Mammary epithelial cell (primary cell): ENCODE measurements at regions not wholly inside any gene's neighbourhood (a gene's known extent, or its start where the extent isn't known, plus 50 kb on each side); places are given as distances from the start of the nearest gene placed in this dataset.

Experiments
- EZH2 ChIP-seq: IDR thresholded peaks from 2 replicates; pipeline ENCODE4 v1.6.1; 2012; ENCODE audit warnings: low read length, inconsistent platforms, borderline replicate concordance
- TF ChIP-seq, protein P1 (sequence below), 2 donors: IDR thresholded peaks in 1 of 2; conservative IDR thresholded peaks in 1 of 2; 2 replicates each; pipeline ENCODE4 v1.5.1; 2011 to 2012; ENCODE audit warnings: inconsistent platforms in 2 of 2, low read length in 2 of 2, mild to moderate bottlenecking in 2 of 2, control low read depth in 1 of 2, low read depth in 1 of 2; ENCODE audit not compliant: insufficient read depth in 1 of 2; ENCODE audit errors: extremely low read depth in 1 of 2

DNA sequence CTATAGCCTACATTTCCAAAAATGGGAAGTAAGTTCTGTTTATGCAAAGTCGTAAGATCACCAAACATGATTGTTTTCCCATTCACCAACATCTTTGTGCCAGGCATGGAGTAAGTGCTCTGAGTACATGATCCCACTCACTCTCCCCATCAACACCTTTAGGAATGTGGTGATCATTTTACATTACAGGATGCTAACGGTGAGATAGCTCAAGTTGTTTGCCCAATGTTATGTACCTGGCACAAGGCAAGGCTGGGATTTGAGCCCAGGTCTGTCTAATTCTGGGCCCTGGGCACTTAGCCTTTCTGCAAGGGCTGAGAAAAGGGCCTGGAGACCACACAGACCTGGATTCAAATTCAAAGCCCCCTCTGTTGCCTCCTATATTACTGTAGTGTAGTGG lies 581.7 kb upstream of the CFAP20DC start:
- TF ChIP-seq, protein P1, sequence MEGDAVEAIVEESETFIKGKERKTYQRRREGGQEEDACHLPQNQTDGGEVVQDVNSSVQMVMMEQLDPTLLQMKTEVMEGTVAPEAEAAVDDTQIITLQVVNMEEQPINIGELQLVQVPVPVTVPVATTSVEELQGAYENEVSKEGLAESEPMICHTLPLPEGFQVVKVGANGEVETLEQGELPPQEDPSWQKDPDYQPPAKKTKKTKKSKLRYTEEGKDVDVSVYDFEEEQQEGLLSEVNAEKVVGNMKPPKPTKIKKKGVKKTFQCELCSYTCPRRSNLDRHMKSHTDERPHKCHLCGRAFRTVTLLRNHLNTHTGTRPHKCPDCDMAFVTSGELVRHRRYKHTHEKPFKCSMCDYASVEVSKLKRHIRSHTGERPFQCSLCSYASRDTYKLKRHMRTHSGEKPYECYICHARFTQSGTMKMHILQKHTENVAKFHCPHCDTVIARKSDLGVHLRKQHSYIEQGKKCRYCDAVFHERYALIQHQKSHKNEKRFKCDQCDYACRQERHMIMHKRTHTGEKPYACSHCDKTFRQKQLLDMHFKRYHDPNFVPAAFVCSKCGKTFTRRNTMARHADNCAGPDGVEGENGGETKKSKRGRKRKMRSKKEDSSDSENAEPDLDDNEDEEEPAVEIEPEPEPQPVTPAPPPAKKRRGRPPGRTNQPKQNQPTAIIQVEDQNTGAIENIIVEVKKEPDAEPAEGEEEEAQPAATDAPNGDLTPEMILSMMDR (conservative IDR thresholded peaks at IDR 0.05 in 1 of 2, IDR thresholded peaks at IDR 0.05 in 1 of 2; ENCODE audit: extremely low read depth in 1 of 2, insufficient read depth in 1 of 2, low read depth in 1 of 2, low read length in 2 of 2), result no peak
- TF ChIP-seq EZH2, result no peak
